ENCODE measurements at regions not wholly inside any gene's neighbourhood (a gene's known extent, or its start where the extent isn't known, plus 50 kb on each side); places are given as distances from the start of the nearest gene placed in this dataset.

DNA sequence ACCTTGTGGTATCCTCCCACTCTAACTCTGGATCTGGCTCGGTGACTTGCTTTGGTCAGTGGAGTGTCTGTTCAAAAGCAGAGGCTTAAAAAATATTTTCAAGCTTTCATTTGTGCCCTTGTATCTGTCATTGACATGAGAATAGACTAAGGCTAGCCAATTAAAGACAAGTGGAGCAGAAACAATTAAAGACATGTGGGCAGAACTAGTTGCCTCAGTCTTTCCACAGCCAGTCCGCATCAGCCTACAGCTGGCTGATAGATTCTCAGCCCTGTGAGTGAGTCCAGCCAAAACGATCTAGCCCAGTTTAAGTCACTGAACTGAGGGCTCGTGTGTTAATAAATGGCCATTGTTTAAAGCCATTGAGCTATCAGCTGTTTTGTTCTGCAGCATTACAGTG is 185.2 kb upstream of the DGKB start (continued):
- TF ChIP-seq CREB1 (IDR thresholded peaks at IDR 0.05) (no peak), SAP30 (IDR thresholded peaks at IDR 0.05; ENCODE audit: insufficient read depth, insufficient replicate concordance, low read length) (no peak), CBX8 (IDR thresholded peaks at IDR 0.05; ENCODE audit: borderline replicate concordance, low read depth, low read length) (no peak), TCF12 (IDR thresholded peaks at IDR 0.05; ENCODE audit: low read depth, low read length) (no peak), KDM4A (IDR thresholded peaks at IDR 0.05; ENCODE audit: low read depth, low read length, severe bottlenecking) (no peak), SP2 (IDR thresholded peaks at IDR 0.05; ENCODE audit: low read length) (no peak)
